CD4-positive, CD25-positive, alpha-beta regulatory T cell (primary cell): ENCODE measurements at regions not wholly inside any gene's neighbourhood (a gene's known extent, or its start where the extent isn't known, plus 50 kb on each side); places are given as distances from the start of the nearest gene placed in this dataset.

ENCODE experiments used
- ATAC-seq, 2 donors: fragments of 150-1000 bp; cut with Tn5 transposase; one replicate each; pipeline ENCODE4 v1.10.0; 2021; ENCODE audit warnings: low read depth in 2 of 2, moderate number of reproducible peaks in 2 of 2, moderate library complexity in 1 of 2
- DNase-seq, 3 donors: peaks; one replicate each; pipeline versions ENCODE4 v3.0.0 to v3.0.0-alpha.2; 2012 to 2022; ENCODE audit warnings: mixed read lengths in 1 of 3
- H3K27ac ChIP-seq: one replicate; pipeline ENCODE4 v1.7.0; 2013; ENCODE audit warnings: mild to moderate bottlenecking, low read length; ENCODE audit not compliant: insufficient read depth, poor library complexity, severe bottlenecking
- H3K27me3 ChIP-seq: one replicate; pipeline ENCODE4 v1.7.0; 2013; ENCODE audit warnings: low read length; ENCODE audit not compliant: control insufficient read depth, insufficient read depth
- H3K36me3 ChIP-seq: one replicate; pipeline ENCODE4 v1.7.0; 2013; ENCODE audit warnings: mild to moderate bottlenecking, low read length, moderate library complexity; ENCODE audit not compliant: control insufficient read depth, insufficient read depth
- H3K4me1 ChIP-seq: 2 replicates; pipeline ENCODE4 v1.7.0; 2013; ENCODE audit warnings: mild to moderate bottlenecking, low read length; ENCODE audit not compliant: insufficient read depth, control insufficient read depth, poor library complexity, severe bottlenecking
- H3K4me3 ChIP-seq: one replicate; pipeline ENCODE4 v1.7.0; 2013; ENCODE audit warnings: low read depth, mild to moderate bottlenecking, low read length, moderate library complexity
- H3K9me3 ChIP-seq, 2 experiments: 1 replicate in 1 of 2; 2 replicates in 1 of 2; pipeline ENCODE4 v1.7.0; 2013; ENCODE audit warnings: low read length in 2 of 2, mild to moderate bottlenecking in 1 of 2, moderate library complexity in 1 of 2; ENCODE audit not compliant: control insufficient read depth in 2 of 2
- H3K27ac Mint-ChIP-seq, 3 donors: one replicate each; pipeline ENCODE4 v1.8.0; 2020 to 2022; ENCODE audit warnings: mild to moderate bottlenecking in 3 of 3, mixed read lengths in 3 of 3, moderate library complexity in 2 of 3
- H3K27me3 Mint-ChIP-seq: one replicate; pipeline ENCODE4 v1.8.0; 2022; ENCODE audit warnings: mild to moderate bottlenecking, mixed read lengths
- H3K36me3 Mint-ChIP-seq: one replicate; pipeline ENCODE4 v1.8.0; 2020; ENCODE audit warnings: mixed read lengths
- H3K4me1 Mint-ChIP-seq, 4 donors: one replicate each; pipeline ENCODE4 v1.8.0; 2020 to 2022; ENCODE audit warnings: mixed read lengths in 4 of 4, mild to moderate bottlenecking in 1 of 4
- H3K4me3 Mint-ChIP-seq, 4 donors: one replicate each; pipeline ENCODE4 v1.8.0; 2020 to 2022; ENCODE audit warnings: mild to moderate bottlenecking in 4 of 4, mixed read lengths in 4 of 4, moderate library complexity in 3 of 4
- H3K9me3 Mint-ChIP-seq, 7 donors: one replicate each; pipeline ENCODE4 v1.8.0; 2020 to 2022; ENCODE audit warnings: mixed read lengths in 7 of 7, mild to moderate bottlenecking in 3 of 7, moderate library complexity in 2 of 7

DNA sequence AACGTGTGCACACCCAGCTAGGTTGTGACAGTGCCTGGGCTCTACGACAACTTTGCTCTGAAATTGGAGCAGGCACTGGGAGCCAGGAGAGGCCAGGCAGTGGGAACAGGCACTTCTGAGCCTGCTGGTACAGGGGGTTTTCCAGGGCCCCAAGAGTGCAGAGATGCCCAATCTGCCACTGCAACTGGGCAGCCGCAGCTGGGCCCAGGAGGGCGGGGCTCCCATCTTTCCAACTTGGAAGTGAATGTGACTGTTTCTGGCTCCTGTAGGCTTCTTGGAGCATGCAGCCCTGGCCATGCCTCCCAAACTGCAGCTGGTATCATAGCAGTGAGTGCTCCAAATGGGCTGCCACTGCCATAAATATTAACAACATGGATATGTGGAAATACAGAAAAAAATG, 465.1 kb upstream of the PABPC4L start:
- H3K27me3 ChIP-seq, result no peaks in the 10 kb centered on the region

DNA sequence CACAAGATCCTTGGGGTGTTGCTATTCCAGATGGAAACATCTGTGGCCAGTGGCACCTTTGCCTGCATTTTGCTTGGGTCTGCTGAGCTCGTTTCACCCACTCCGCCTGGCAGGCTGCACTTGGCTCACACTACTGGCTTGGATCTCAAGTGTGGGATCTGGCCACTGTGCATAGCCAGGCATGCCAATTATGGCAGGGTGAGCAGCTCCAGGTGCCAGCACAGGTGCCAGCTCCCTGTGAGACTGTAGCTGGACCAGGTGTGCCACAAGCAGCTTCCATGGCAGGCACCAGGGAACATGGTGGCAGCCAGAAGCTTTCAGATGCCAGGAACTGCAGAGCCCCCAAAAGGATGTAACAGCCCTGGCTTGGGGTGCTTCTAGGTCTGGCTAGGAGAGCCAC, 463.8 kb upstream of the PABPC4L start:
- Mint-ChIP-seq H3K4me3 (no peak overlapping the region), H3K4me1 (no peaks in the 10 kb centered on the region), H3K9me3 (peaks cover 0 to 17% (median 3%) of the 10 kb centered on the region in 7 donors), H3K27ac (no peak overlapping the region), H3K27me3 (no peaks in the 10 kb centered on the region), H3K36me3 (no peaks in the 10 kb centered on the region)
- H3K27me3 ChIP-seq, result no peaks in the 10 kb centered on the region
- DNase-seq (no peak), ATAC-seq (no peak)
- H3K36me3 ChIP-seq, result no peaks in the 10 kb centered on the region
- H3K4me3 ChIP-seq, result no peak overlapping the region
- H3K9me3 ChIP-seq, result peaks cover 2 to 11% of the 10 kb centered on the region in 2 experiments
- no peak overlapping the region for H3K27ac ChIP-seq
- no peaks in the 10 kb centered on the region for H3K4me1 ChIP-seq

More for the DNA sequence above, 465.1 kb upstream of the PABPC4L start:
- H3K27me3 Mint-ChIP-seq, result no peaks in the 10 kb centered on the region
- H3K27ac Mint-ChIP-seq, result no peak overlapping the region
- Histone ChIP-seq H3K4me3 (no peak overlapping the region), H3K4me1 (no peaks in the 10 kb centered on the region), H3K9me3 (peaks cover 2 to 11% of the 10 kb centered on the region in 2 experiments), H3K27ac (no peak overlapping the region), H3K36me3 (no peaks in the 10 kb centered on the region)
- H3K36me3 Mint-ChIP-seq, result no peaks in the 10 kb centered on the region
- H3K4me1 Mint-ChIP-seq, result no peaks in the 10 kb centered on the region
- DNase-seq, result no peak
- no peak overlapping the region for H3K4me3 Mint-ChIP-seq
- H3K9me3 Mint-ChIP-seq, result peaks cover 0 to 8% (median 0%) of the 10 kb centered on the region in 7 donors
- no peak for ATAC-seq

DNA sequence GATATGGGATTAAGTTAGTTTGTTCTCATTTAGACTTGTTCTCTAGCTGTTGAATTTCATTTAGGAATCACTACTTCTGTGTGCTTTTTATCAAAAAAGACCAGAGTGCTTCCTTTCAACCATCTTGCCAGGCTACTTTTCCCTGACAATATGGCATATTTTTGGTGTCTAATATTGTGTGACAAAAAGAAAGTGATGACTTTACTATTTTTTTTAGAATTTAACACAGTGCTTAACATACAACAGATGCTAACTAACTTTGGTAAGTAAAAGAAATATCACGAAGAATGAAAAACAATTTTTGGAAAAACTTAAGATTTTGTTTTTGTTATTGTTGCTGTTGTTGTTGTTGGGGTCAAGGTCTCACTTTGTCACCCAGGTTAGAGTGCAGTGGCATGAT, 462.2 kb upstream of the PABPC4L start:
- Histone ChIP-seq H3K27me3 (no peaks in the 10 kb centered on the region), H3K4me1 (no peaks in the 10 kb centered on the region), H3K36me3 (no peaks in the 10 kb centered on the region), H3K4me3 (no peak overlapping the region), H3K27ac (no peak overlapping the region), H3K9me3 (peaks cover 2 to 11% of the 10 kb centered on the region in 2 experiments)
- Mint-ChIP-seq H3K27ac (no peak overlapping the region), H3K9me3 (peaks cover 0 to 22% (median 2%) of the 10 kb centered on the region in 7 donors), H3K4me3 (no peak overlapping the region), H3K4me1 (no peaks in the 10 kb centered on the region), H3K36me3 (no peaks in the 10 kb centered on the region), H3K27me3 (no peaks in the 10 kb centered on the region)
- DNase-seq (no peak), ATAC-seq (no peak)

DNA sequence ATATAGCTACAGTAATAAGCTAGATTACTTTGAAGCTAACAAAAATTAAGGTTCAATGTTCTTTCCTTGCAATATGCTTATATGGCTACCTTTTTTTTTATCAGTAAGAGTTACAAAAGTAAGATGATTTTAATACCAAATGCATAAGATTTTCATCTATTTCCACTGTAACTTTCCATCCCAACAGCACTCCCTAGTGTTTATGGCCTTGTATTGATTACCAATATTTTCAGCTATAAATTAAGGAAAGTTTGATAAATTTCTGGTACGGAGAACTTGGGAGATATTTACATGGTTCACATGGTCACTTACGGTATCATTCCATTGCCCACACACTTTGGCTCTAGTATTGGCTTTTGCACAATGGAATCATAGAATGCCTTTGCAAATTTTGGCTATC, 448.9 kb upstream of the PABPC4L start:
- ATAC-seq, result no peak
- Histone ChIP-seq H3K36me3 (no peaks in the 10 kb centered on the region), H3K4me1 (no peaks in the 10 kb centered on the region), H3K9me3 (peaks cover 0 to 2% of the 10 kb centered on the region in 2 experiments), H3K27me3 (no peaks in the 10 kb centered on the region), H3K27ac (no peak overlapping the region), H3K4me3 (no peak overlapping the region)
- Mint-ChIP-seq H3K27me3 (no peaks in the 10 kb centered on the region), H3K36me3 (no peaks in the 10 kb centered on the region), H3K9me3 (peaks cover 0 to 3% (median 0%) of the 10 kb centered on the region in 7 donors), H3K27ac (no peak overlapping the region), H3K4me3 (no peak overlapping the region), H3K4me1 (no peaks in the 10 kb centered on the region)
- DNase-seq, result no peak

DNA sequence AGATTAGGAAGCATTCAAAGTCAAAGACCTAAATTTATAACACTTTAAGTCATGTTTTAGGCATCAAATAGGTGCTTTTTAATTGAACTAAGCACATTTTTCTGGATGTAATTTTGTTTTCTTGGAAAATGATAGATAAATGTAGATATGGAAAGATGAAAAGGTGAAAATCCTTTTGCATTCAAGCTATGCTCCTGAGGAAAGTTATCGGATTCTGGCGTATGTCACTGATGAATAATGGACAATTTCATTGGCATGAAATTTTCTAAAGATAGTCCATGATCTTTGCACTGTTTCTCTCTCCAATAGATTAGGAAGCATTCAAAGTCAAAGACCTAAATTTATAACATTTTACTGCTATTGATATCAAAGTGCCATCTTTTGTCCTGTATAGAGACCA, 444.2 kb upstream of the PABPC4L start:
- Mint-ChIP-seq H3K27me3 (no peaks in the 10 kb centered on the region), H3K36me3 (no peaks in the 10 kb centered on the region), H3K27ac (no peak overlapping the region), H3K9me3 (peaks cover 0 to 12% (median 4%) of the 10 kb centered on the region in 7 donors), H3K4me1 (no peaks in the 10 kb centered on the region), H3K4me3 (no peak overlapping the region)
- Histone ChIP-seq H3K27ac (no peak overlapping the region), H3K4me1 (no peaks in the 10 kb centered on the region), H3K9me3 (peaks cover 0 to 2% of the 10 kb centered on the region in 2 experiments), H3K4me3 (no peak overlapping the region), H3K27me3 (no peaks in the 10 kb centered on the region), H3K36me3 (no peaks in the 10 kb centered on the region)
- ATAC-seq (no peak), DNase-seq (no peak)

DNA sequence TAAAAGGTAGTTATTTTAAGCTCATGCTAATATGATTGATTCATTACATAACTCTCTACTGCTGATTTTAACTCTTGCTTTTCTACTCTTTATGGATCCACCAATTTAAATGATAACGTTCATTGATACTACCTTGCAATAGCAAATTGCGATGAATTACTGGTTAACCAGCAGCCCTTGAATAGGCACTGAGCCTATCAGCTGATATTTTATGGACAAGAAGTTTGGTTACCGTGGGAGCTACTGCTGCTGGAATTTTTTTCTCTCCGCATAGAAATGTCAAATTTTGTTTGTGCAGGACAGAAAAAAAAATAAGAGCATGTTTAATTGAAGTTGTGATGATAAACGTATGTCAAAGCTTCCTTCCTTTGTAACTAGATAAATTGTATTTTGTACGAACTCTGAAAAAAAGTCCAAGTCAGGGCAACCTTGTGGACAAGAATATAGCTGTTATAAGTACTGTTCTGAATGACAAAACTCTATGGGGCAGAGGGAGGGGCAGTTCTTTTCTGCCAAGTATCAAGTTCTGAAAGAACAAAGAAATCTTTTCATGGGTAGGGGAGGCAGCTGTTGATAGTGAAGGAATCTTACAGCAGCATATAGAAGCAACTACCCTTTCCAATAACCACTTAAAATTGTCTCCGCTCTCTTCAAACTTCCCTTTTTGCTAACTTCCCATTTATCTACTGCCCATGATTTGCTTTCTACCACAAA, 434.9 kb upstream of the PABPC4L start:
- H3K27ac ChIP-seq, result no peak overlapping the region
- DNase-seq (no peak), ATAC-seq (no peak)
- Mint-ChIP-seq H3K4me1 (no peaks in the 10 kb centered on the region), H3K27me3 (no peaks in the 10 kb centered on the region), H3K9me3 (peaks cover 0 to 19% (median 4%) of the 10 kb centered on the region in 7 donors), H3K27ac (no peak overlapping the region), H3K36me3 (no peaks in the 10 kb centered on the region), H3K4me3 (no peak overlapping the region)
- peaks cover 0 to 1% of the 10 kb centered on the region in 2 experiments for H3K9me3 ChIP-seq
- H3K4me1 ChIP-seq, result no peaks in the 10 kb centered on the region
- H3K4me3 ChIP-seq, result no peak overlapping the region
- no peaks in the 10 kb centered on the region for H3K27me3 ChIP-seq
- no peaks in the 10 kb centered on the region for H3K36me3 ChIP-seq

DNA sequence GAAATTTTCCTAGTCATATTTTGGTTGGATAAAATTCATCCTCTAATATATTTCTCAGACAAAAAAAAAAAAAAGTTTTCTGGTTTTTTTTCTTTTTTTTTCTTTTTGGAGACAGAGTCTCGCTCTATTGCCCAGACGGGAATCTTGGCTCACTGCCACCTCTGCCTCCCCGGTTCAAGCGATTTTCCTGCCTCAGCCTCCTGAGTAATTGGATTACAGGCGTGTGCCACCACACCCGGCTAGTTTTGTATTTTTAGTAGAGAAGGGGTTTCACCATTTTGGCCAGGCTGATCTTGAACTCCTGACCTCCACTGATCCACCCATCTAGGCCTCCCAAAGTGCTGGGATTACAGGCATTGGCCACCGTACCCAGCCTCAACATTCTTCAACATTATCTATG, 432.7 kb upstream of the PABPC4L start:
- Mint-ChIP-seq H3K4me1 (no peaks in the 10 kb centered on the region), H3K27me3 (no peaks in the 10 kb centered on the region), H3K27ac (no peak overlapping the region), H3K9me3 (peaks cover 0 to 19% (median 4%) of the 10 kb centered on the region in 7 donors), H3K4me3 (no peak overlapping the region), H3K36me3 (no peaks in the 10 kb centered on the region)
- no peaks in the 10 kb centered on the region for H3K36me3 ChIP-seq
- H3K27ac ChIP-seq, result no peak overlapping the region
- ATAC-seq (no peak), DNase-seq (no peak)
- no peaks in the 10 kb centered on the region for H3K4me1 ChIP-seq
- H3K27me3 ChIP-seq, result no peaks in the 10 kb centered on the region
- no peak overlapping the region for H3K4me3 ChIP-seq
- no peaks in the 10 kb centered on the region for H3K9me3 ChIP-seq

DNA sequence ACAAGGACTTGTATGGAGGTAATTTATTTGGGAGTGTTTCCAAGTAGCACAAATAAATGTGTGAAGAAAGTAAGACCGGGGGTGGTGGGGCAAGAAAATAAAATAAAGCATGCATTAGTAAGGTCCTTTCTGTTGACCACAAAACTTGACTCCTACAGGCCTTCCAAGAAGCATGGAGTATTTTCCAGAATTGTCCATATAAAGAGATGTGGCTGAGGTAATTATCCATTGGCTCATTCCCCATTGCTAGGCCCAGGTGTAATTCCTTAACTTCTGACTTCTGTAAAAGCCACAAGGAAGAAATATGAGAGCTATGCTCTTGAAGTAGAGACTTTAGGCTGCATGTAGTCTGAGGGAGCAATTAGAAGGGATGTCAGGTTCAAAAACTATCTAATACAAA, 430.5 kb upstream of the PABPC4L start:
- H3K36me3 ChIP-seq, result no peaks in the 10 kb centered on the region
- H3K4me1 ChIP-seq, result no peaks in the 10 kb centered on the region
- DNase-seq, result no peak
- no peaks in the 10 kb centered on the region for H3K9me3 ChIP-seq
- no peak overlapping the region for H3K27ac Mint-ChIP-seq
- H3K36me3 Mint-ChIP-seq, result no peaks in the 10 kb centered on the region
- peaks cover 0 to 13% (median 4%) of the 10 kb centered on the region in 7 donors for H3K9me3 Mint-ChIP-seq
- no peaks in the 10 kb centered on the region for H3K27me3 ChIP-seq
- no peak for ATAC-seq
- H3K4me3 Mint-ChIP-seq, result no peak overlapping the region
- no peak overlapping the region for H3K27ac ChIP-seq
- H3K4me1 Mint-ChIP-seq, result no peaks in the 10 kb centered on the region
- no peaks in the 10 kb centered on the region for H3K27me3 Mint-ChIP-seq
- H3K4me3 ChIP-seq, result no peak overlapping the region
